Ovary (tissue), 3 donors: ENCODE measurements at regions not wholly inside any gene's neighbourhood (a gene's known extent, or its start where the extent isn't known, plus 50 kb on each side); places are given as distances from the start of the nearest gene placed in this dataset.

Source experiments
- POLR2A ChIP-seq: fragments of 450-650 bp; IDR thresholded peaks from one replicate; pipeline ENCODE4 v1.6.1; 2017; ENCODE audit warnings: antibody characterized with exemption, mild to moderate bottlenecking, moderate library complexity
- TF ChIP-seq, protein P1 (sequence below), 3 donors: fragments of 450-650 bp in 2 of 3; fragments of 200-600 bp in 1 of 3; IDR thresholded peaks; one replicate each; pipeline versions ENCODE4 v1.5.1 to v1.8.0; 2016 to 2022; ENCODE audit warnings: antibody characterized with exemption in 3 of 3, mild to moderate bottlenecking in 1 of 3
- donor health status: DM: no; HTN: no; CAD: no.

- TF ChIP-seq, protein P1, sequence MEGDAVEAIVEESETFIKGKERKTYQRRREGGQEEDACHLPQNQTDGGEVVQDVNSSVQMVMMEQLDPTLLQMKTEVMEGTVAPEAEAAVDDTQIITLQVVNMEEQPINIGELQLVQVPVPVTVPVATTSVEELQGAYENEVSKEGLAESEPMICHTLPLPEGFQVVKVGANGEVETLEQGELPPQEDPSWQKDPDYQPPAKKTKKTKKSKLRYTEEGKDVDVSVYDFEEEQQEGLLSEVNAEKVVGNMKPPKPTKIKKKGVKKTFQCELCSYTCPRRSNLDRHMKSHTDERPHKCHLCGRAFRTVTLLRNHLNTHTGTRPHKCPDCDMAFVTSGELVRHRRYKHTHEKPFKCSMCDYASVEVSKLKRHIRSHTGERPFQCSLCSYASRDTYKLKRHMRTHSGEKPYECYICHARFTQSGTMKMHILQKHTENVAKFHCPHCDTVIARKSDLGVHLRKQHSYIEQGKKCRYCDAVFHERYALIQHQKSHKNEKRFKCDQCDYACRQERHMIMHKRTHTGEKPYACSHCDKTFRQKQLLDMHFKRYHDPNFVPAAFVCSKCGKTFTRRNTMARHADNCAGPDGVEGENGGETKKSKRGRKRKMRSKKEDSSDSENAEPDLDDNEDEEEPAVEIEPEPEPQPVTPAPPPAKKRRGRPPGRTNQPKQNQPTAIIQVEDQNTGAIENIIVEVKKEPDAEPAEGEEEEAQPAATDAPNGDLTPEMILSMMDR (IDR thresholded peaks at IDR 0.05) = no peak
- TF ChIP-seq POLR2A = no peak
These were observed 126.4 kb upstream of the BTBD3 start for GRCh38 chr20:11791316-11791715.
